HepG2 (cell line): ENCODE measurements at regions not wholly inside any gene's neighbourhood (a gene's known extent, or its start where the extent isn't known, plus 50 kb on each side); places are given as distances from the start of the nearest gene placed in this dataset.

Source experiments
- FLYWCH1 ChIP-seq: sonication (generic); formaldehyde crosslinking; IDR thresholded peaks from 2 replicates; pipeline ENCODE4 v1.8.1; 2023; ENCODE audit warnings: mild to moderate bottlenecking, missing genetic modification reagents
- KAT8 ChIP-seq: IDR thresholded peaks from 2 replicates; pipeline ENCODE4 v1.6.1; 2016; ENCODE audit warnings: missing genetic modification reagents, missing compliant biosample characterization
- KDM5B ChIP-seq: sonication (generic); formaldehyde crosslinking; IDR thresholded peaks from 2 replicates; pipeline ENCODE4 v1.4.0; 2020; ENCODE audit warnings: missing genetic modification reagents, mild to moderate bottlenecking, borderline replicate concordance
- RORA ChIP-seq: sonication (generic); formaldehyde crosslinking; IDR thresholded peaks from 2 replicates; pipeline ENCODE4 v1.5.0; 2020; ENCODE audit warnings: mild to moderate bottlenecking, missing genetic modification reagents, moderate library complexity
- RXRB ChIP-seq: IDR thresholded peaks from 2 replicates; pipeline ENCODE4 v1.6.1; 2016; ENCODE audit warnings: borderline replicate concordance, missing genetic modification reagents, missing compliant biosample characterization
- ZNF260 ChIP-seq: sonication (generic); formaldehyde crosslinking; IDR thresholded peaks from 2 replicates; pipeline ENCODE4 v1.4.0; 2020; ENCODE audit warnings: missing genetic modification reagents, low read depth, mild to moderate bottlenecking, borderline replicate concordance
- ZNF354B ChIP-seq: sonication (generic); formaldehyde crosslinking; IDR thresholded peaks from 2 replicates; pipeline ENCODE4 v1.8.0; 2022; ENCODE audit warnings: mild to moderate bottlenecking, missing genetic modification reagents
- ZNF83 ChIP-seq: sonication (generic); formaldehyde crosslinking; IDR thresholded peaks from 2 replicates; pipeline ENCODE4 v1.4.0; 2020; ENCODE audit warnings: missing genetic modification reagents, mild to moderate bottlenecking, borderline replicate concordance
- TF ChIP-seq, protein P1 (sequence below): sonication (generic); formaldehyde crosslinking; conservative IDR thresholded peaks from 2 replicates; pipeline ENCODE4 v1.4.0; 2020; ENCODE audit warnings: mild to moderate bottlenecking, missing genetic modification reagents, moderate library complexity
- TF ChIP-seq, protein P2 (sequence below): sonication (generic); formaldehyde crosslinking; IDR thresholded peaks from 2 replicates; pipeline ENCODE4 v1.9.0; 2021; ENCODE audit warnings: missing genetic modification reagents, borderline replicate concordance
- TF ChIP-seq, protein P3 (sequence below): sonication (generic); formaldehyde crosslinking; IDR thresholded peaks from 2 replicates; pipeline ENCODE4 v1.8.1; 2023; ENCODE audit warnings: mild to moderate bottlenecking, missing genetic modification reagents, borderline replicate concordance

DNA sequence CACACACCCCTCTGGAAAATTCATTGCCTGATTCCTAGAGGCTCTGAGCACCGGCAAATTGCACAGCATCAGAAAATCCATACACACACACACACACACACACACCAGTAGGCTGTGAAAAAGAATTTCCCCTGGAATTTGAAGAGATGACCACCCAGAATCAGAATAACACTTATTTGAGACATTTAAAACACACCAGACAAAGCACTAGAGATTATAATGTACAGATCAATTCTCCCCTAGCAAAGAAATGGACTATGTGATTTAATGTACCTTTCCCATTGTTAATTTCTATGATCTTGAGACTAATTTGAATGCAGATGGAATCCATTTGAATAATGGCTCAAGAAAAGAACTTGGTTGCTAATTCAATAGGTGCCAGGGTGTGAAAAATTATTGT is 399.3 kb downstream of the HNRNPD start (continued):
- TF ChIP-seq, protein P1, sequence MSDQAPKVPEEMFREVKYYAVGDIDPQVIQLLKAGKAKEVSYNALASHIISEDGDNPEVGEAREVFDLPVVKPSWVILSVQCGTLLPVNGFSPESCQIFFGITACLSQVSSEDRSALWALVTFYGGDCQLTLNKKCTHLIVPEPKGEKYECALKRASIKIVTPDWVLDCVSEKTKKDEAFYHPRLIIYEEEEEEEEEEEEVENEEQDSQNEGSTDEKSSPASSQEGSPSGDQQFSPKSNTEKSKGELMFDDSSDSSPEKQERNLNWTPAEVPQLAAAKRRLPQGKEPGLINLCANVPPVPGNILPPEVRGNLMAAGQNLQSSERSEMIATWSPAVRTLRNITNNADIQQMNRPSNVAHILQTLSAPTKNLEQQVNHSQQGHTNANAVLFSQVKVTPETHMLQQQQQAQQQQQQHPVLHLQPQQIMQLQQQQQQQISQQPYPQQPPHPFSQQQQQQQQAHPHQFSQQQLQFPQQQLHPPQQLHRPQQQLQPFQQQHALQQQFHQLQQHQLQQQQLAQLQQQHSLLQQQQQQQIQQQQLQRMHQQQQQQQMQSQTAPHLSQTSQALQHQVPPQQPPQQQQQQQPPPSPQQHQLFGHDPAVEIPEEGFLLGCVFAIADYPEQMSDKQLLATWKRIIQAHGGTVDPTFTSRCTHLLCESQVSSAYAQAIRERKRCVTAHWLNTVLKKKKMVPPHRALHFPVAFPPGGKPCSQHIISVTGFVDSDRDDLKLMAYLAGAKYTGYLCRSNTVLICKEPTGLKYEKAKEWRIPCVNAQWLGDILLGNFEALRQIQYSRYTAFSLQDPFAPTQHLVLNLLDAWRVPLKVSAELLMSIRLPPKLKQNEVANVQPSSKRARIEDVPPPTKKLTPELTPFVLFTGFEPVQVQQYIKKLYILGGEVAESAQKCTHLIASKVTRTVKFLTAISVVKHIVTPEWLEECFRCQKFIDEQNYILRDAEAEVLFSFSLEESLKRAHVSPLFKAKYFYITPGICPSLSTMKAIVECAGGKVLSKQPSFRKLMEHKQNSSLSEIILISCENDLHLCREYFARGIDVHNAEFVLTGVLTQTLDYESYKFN = no peak
- TF ChIP-seq ZNF83 (CRISPR knock-in tag) = no peak
- TF ChIP-seq KDM5B = no peak
- TF ChIP-seq ZNF260 (CRISPR knock-in tag) = no peak
- TF ChIP-seq, protein P2, sequence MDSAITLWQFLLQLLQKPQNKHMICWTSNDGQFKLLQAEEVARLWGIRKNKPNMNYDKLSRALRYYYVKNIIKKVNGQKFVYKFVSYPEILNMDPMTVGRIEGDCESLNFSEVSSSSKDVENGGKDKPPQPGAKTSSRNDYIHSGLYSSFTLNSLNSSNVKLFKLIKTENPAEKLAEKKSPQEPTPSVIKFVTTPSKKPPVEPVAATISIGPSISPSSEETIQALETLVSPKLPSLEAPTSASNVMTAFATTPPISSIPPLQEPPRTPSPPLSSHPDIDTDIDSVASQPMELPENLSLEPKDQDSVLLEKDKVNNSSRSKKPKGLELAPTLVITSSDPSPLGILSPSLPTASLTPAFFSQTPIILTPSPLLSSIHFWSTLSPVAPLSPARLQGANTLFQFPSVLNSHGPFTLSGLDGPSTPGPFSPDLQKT (CRISPR knock-in tag) = no peak
- TF ChIP-seq KAT8 (CRISPR knock-in tag) = no peak
- no peak for TF ChIP-seq ZNF354B (CRISPR knock-in tag)
- TF ChIP-seq, protein P3, sequence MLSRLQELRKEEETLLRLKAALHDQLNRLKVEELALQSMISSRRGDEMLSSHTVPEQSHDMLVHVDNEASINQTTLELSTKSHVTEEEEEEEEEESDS = no peak
- no peak for TF ChIP-seq FLYWCH1 (CRISPR knock-in tag)
- TF ChIP-seq RXRB (CRISPR knock-in tag) = no peak
- TF ChIP-seq RORA = no peak
